VCaP (cell line): ENCODE measurements at regions not wholly inside any gene's neighbourhood (a gene's known extent, or its start where the extent isn't known, plus 50 kb on each side); places are given as distances from the start of the nearest gene placed in this dataset.

ENCODE experiments used
- H3K27ac ChIP-seq: fragments of 450-650 bp; 2 replicates; pipeline ENCODE4 v1.5.1; 2017
- TF ChIP-seq, protein P1 (sequence below): fragments of 450-650 bp; conservative IDR thresholded peaks from 2 replicates; pipeline ENCODE4 v1.5.1; 2017; ENCODE audit warnings: mild to moderate bottlenecking, moderate library complexity

DNA sequence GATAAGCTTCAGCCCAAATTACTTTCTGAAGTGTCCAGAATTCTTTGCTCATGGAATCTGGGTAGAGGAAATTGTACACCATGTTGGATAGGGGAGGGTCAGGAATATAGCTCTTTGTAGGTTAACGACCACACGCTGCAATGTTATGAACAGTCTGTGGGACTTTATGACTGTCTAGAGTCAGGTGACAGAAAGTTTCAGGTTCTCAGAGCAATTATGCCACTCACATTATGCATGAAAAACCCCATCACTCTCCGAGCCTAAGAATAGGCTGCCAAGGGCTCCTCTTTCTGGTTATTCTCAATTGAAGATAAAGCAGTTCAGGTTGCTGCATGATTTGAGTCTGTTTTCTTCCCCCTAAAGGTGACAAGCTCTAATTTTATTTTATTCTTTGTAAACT, 430.9 kb downstream of the ATP23 start:
- no peak overlapping the region for H3K27ac ChIP-seq
- TF ChIP-seq, protein P1, sequence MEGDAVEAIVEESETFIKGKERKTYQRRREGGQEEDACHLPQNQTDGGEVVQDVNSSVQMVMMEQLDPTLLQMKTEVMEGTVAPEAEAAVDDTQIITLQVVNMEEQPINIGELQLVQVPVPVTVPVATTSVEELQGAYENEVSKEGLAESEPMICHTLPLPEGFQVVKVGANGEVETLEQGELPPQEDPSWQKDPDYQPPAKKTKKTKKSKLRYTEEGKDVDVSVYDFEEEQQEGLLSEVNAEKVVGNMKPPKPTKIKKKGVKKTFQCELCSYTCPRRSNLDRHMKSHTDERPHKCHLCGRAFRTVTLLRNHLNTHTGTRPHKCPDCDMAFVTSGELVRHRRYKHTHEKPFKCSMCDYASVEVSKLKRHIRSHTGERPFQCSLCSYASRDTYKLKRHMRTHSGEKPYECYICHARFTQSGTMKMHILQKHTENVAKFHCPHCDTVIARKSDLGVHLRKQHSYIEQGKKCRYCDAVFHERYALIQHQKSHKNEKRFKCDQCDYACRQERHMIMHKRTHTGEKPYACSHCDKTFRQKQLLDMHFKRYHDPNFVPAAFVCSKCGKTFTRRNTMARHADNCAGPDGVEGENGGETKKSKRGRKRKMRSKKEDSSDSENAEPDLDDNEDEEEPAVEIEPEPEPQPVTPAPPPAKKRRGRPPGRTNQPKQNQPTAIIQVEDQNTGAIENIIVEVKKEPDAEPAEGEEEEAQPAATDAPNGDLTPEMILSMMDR: no peak

DNA sequence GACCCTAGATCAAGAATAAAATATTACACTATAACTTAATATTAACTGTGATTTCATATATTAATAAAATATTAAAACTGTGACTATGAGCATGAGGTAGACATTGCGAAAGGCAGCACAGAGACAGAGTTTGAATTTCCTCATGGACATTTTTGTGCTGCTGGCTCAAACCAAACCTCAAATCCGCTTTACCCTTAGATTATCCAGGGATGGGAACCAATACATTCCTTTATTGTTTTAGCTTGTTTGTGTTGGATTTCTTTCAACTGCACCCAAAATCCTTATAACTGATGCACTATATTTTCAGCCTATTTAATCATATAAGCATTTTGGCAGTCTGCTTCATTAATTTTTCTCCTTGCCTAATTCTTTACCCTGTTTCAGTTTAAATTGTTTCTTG, 436.7 kb downstream of the ATP23 start:
- TF ChIP-seq, protein P1: no peak
- no peak overlapping the region for H3K27ac ChIP-seq

DNA sequence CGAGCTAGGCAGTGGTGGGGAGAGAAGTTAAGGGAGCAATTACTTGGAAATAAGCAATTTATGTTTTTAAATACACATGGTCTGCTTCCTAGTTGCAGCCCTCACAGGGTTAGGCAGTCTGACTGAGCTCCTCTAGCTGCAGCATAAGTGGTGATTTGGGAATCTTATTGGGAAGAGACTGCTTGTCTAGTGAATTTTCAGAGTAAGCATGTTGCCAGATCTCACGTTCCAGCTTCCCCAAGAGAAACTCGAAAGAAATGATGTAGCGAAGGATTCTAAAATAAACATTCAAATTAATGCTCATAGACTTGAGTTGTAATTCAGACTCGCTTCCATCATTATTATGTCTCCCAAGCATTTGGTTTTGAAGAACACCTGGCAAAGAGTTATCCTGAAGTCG, 440.2 kb downstream of the ATP23 start:
- no peak overlapping the region for H3K27ac ChIP-seq
- TF ChIP-seq, protein P1: no peak

DNA sequence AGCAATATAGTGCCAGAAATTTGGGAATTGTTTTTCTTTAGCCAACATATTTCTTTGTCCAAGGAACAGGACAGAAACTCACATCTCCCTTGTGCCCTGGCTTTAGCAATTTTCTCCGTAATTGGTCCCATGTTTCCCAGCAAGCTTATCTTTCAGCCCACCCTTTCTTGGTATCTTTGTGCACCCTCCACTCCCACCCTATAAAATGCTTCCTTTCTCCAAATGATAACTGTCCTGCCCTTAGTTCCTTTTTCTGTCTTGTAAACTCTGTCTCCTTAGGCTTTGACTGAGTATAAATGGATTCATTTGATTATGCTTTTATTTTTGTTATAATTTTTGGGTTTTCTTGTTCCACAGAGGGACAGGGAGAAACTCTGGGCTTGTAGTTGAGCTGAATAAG, 442.8 kb downstream of the ATP23 start:
- TF ChIP-seq, protein P1: no peak
- no peak overlapping the region for H3K27ac ChIP-seq

DNA sequence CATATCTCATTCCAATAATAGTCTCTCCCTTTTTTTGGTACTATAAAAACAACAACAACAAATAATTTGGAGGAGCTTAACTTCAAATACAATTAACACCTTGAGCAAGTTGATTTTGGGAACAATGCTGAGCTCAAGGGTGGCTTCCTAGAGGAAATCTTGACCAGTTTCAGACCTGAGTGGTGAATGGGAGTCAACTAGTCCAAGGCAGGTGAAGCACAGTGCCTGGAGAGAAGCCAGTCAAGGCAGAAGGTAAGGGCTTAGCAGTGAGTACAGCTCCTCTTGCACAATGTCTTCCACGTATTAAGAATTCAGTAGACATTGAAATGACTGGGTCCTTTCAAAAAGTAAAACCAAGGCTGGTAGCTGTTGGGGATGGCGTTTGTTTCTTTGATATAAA, 444.8 kb downstream of the ATP23 start:
- TF ChIP-seq, protein P1: no peak
- no peak overlapping the region for H3K27ac ChIP-seq

DNA sequence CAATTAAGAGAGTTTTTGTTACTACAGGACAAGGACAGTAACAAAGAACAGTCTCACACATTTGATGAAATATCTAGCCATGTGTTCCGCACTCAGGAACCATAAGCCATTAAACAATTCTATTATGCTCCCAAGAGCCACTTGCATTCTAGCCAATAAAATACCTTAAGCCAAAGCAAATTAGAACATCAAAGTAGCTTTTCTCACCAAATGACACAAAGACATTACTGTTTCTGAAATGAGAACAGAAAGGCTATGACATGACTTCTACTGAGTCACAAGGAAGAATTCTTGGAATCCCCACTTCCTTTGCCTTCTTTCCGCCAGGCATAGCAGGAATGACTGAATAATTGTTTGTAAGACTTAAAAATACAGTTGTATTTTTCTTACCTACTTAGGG, 445.8 kb downstream of the ATP23 start:
- no peak overlapping the region for H3K27ac ChIP-seq
- TF ChIP-seq, protein P1: no peak

DNA sequence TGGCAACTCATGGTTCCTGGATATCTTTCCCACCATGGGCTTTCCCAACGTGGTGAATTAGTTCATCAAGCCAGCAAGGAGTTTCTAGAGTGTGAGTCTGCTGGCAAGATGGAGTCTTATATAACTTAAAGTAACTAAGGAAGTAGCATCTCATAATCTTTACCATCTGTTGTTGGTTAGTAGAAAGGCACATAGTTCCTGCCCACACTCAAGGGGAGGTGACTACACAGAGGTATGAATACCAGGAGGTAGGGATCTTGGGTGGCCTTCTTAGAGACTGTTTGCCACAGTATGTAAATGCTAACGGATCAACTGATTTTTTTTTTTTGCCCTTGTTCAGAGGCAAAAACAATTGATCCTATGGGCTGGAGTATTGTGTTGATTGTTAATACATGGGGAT, 446.9 kb downstream of the ATP23 start:
- TF ChIP-seq, protein P1: no peak
- H3K27ac ChIP-seq: no peak overlapping the region

DNA sequence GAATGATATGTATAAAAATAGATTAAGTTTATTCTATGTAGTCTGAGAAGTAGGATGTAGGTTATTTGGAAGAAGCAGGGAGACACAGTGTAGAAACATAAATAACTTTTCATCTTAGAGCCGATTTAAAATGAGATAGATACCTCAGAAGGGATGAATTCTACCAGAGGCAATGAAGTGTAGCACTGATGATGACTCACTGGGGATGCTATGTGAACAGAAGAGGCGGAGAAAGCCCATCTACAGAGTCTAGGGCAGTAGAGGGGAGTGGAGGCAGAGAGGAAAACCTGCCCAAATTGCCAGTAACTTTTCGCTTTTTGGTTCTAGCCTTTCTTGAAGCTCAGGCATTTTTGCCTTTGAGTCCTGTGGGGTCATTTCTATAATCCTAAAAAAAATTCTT, 451.8 kb downstream of the ATP23 start:
- TF ChIP-seq, protein P1: no peak
- H3K27ac ChIP-seq: no peak overlapping the region
